IMR-90 (cell line): ENCODE measurements at regions not wholly inside any gene's neighbourhood (a gene's known extent, or its start where the extent isn't known, plus 50 kb on each side); places are given as distances from the start of the nearest gene placed in this dataset.

Experiments
- ATAC-seq: fragments of 200-7000 bp; cut with Tn5 transposase; 2 replicates; pipeline ENCODE4 v1.9.1; 2020; ENCODE audit warnings: low read depth, mild to moderate bottlenecking, moderate library complexity
- BruUV-seq: library from RNA; stranded (reverse); fragments of 400-500 nt; replicated peaks from 2 replicates; lab custom pipeline; 2021; lab: Mats Ljungman, UMichigan
- CTCF ChIA-PET: fragments of 300-600 bp; formaldehyde crosslinking; extraction: SDS; loops from one replicate; lab custom pipeline; 2021; ENCODE audit warnings: antibody characterized with exemption; lab: Yijun Ruan, JAX
- POLR2A ChIA-PET: fragments of 300-600 bp; sonication (Branson Sonifier 250); formaldehyde crosslinking; loops from one replicate; lab custom pipeline; 2022; ENCODE audit warnings: antibody characterized with exemption; ENCODE audit not compliant: unreplicated experiment; lab: Charles Lee
- DNase-seq: peaks from one replicate; pipeline ENCODE4 v3.0.0; 2013
- H2AFZ ChIP-seq: replicated peaks from 2 replicates; pipeline ENCODE3; 2013; ENCODE audit warnings: low read length, mild to moderate bottlenecking; ENCODE audit not compliant: poor library complexity
- H2AK5ac ChIP-seq: 2 replicates; pipeline ENCODE4 v1.6.1; 2013; ENCODE audit warnings: low read depth, low read length, inconsistent platforms
- H2AK9ac ChIP-seq: replicated peaks from 2 replicates; pipeline ENCODE3; 2013; ENCODE audit warnings: mild to moderate bottlenecking, low read depth, low read length, moderate library complexity; ENCODE audit not compliant: poor library complexity
- H2BK120ac ChIP-seq: 2 replicates; pipeline ENCODE4 v1.6.1; 2013; ENCODE audit warnings: low read depth, low read length, inconsistent platforms
- H2BK15ac ChIP-seq: 3 replicates; pipeline ENCODE4 v1.6.1; 2013; ENCODE audit warnings: low read depth, low read length, inconsistent platforms
- H2BK20ac ChIP-seq: 2 replicates; pipeline ENCODE4 v1.6.1; 2013; ENCODE audit warnings: low read depth, mild to moderate bottlenecking, inconsistent platforms, low read length, moderate library complexity
- H2BK5ac ChIP-seq: 2 replicates; pipeline ENCODE4 v1.6.1; 2013; ENCODE audit warnings: mild to moderate bottlenecking, low read depth, low read length, inconsistent platforms; ENCODE audit not compliant: poor library complexity, severe bottlenecking
- H3K14ac ChIP-seq: replicated peaks from 2 replicates; pipeline ENCODE4 v1.6.1; 2013; ENCODE audit warnings: low read depth, low read length, inconsistent platforms
- H3K18ac ChIP-seq: 2 replicates; pipeline ENCODE4 v1.6.1; 2013; ENCODE audit warnings: low read depth, low read length, control low read depth
- H3K23ac ChIP-seq: 2 replicates; pipeline ENCODE4 v1.6.1; 2013; ENCODE audit warnings: low read depth, low read length, inconsistent platforms
- H3K27ac ChIP-seq: 2 replicates; pipeline ENCODE4 v1.5.1; 2013; ENCODE audit warnings: mild to moderate bottlenecking, control low read depth, low read length; ENCODE audit not compliant: insufficient read depth
- H3K27me3 ChIP-seq: 2 replicates; pipeline ENCODE4 v1.6.1; 2013; ENCODE audit warnings: low read length; ENCODE audit not compliant: control insufficient read depth, insufficient read depth
- H3K36me3 ChIP-seq: 2 replicates; pipeline ENCODE4 v1.6.1; 2013; ENCODE audit warnings: low read length, mixed read lengths; ENCODE audit not compliant: control insufficient read depth, insufficient read depth
- H3K4ac ChIP-seq: 2 replicates; pipeline ENCODE4 v1.6.1; 2013; ENCODE audit warnings: low read depth, low read length, inconsistent platforms
- H3K4me1 ChIP-seq: 2 replicates; pipeline ENCODE4 v1.6.1; 2013; ENCODE audit warnings: low read length, mixed read lengths; ENCODE audit not compliant: control insufficient read depth, insufficient read depth
- H3K4me2 ChIP-seq: 2 replicates; pipeline ENCODE4 v1.6.1; 2013; ENCODE audit warnings: low read depth, mild to moderate bottlenecking, control low read depth, low read length, moderate library complexity
- H3K4me3 ChIP-seq: 2 replicates; pipeline ENCODE4 v1.5.1; 2013; ENCODE audit warnings: low read depth, mild to moderate bottlenecking, control low read depth, low read length, moderate library complexity; ENCODE audit not compliant: insufficient read depth
- H3K56ac ChIP-seq: 2 replicates; pipeline ENCODE4 v1.6.1; 2013; ENCODE audit warnings: low read length, inconsistent platforms; ENCODE audit not compliant: insufficient read depth; ENCODE audit errors: extremely low read depth
- H3K79me1 ChIP-seq, 2 experiments: 2 replicates each; pipeline ENCODE4 v1.6.1; 2013; ENCODE audit warnings: low read length in 2 of 2, inconsistent platforms in 1 of 2, low read depth in 1 of 2
- H3K9ac ChIP-seq: 2 replicates; pipeline ENCODE4 v1.6.1; 2013; ENCODE audit warnings: low read depth, low read length, control low read depth
- H3K9me1 ChIP-seq: 2 replicates; pipeline ENCODE4 v1.6.1; 2013; ENCODE audit warnings: low read length, inconsistent platforms; ENCODE audit not compliant: insufficient read depth
- H3K9me3 ChIP-seq: 2 replicates; pipeline ENCODE4 v1.6.1; 2013; ENCODE audit warnings: low read length; ENCODE audit not compliant: control insufficient read depth, insufficient read depth
- H4K20me1 ChIP-seq: 2 replicates; pipeline ENCODE4 v1.6.1; 2013; ENCODE audit warnings: low read length, inconsistent platforms; ENCODE audit not compliant: insufficient read depth
- H4K5ac ChIP-seq: 2 replicates; pipeline ENCODE4 v1.6.1; 2013; ENCODE audit warnings: mild to moderate bottlenecking, low read depth, low read length, control low read depth
- H4K8ac ChIP-seq, 2 experiments: 2 replicates each; pipeline ENCODE4 v1.6.1; 2013; ENCODE audit warnings: low read depth in 2 of 2, low read length in 2 of 2, control low read depth in 1 of 2, inconsistent platforms in 1 of 2
- H4K91ac ChIP-seq: 2 replicates; pipeline ENCODE4 v1.6.1; 2013; ENCODE audit warnings: low read depth, low read length, inconsistent platforms; ENCODE audit not compliant: insufficient read depth
- BHLHE40 ChIP-seq: fragments of 150-350 bp; IDR thresholded peaks from 2 replicates; pipeline ENCODE4 v1.6.1; 2016; ENCODE audit warnings: mild to moderate bottlenecking, low read depth, low read length
- CHD1 ChIP-seq: IDR thresholded peaks from 2 replicates; pipeline ENCODE4 v1.6.1; 2012; ENCODE audit warnings: low read depth, low read length, improper control_type of control experiment
- CTCF ChIP-seq: conservative IDR thresholded peaks from 2 replicates; pipeline ENCODE4 v1.5.1; 2012; ENCODE audit warnings: mild to moderate bottlenecking, low read depth, low read length, improper control_type of control experiment
- FOS ChIP-seq: fragments of 150-350 bp; IDR thresholded peaks from 2 replicates; pipeline ENCODE4 v1.6.1; 2016; ENCODE audit warnings: low read depth, low read length
- MAFK ChIP-seq: IDR thresholded peaks from 2 replicates; pipeline ENCODE4 v1.6.1; 2012; ENCODE audit warnings: low read depth, low read length, improper control_type of control experiment
- MAZ ChIP-seq: IDR thresholded peaks from 2 replicates; pipeline ENCODE4 v1.6.1; 2012; ENCODE audit warnings: low read depth, mild to moderate bottlenecking, low read length, improper control_type of control experiment, moderate library complexity, borderline replicate concordance
- MXI1 ChIP-seq: IDR thresholded peaks from 2 replicates; pipeline ENCODE4 v1.6.1; 2012; ENCODE audit warnings: low read depth, mild to moderate bottlenecking, low read length, moderate library complexity, borderline replicate concordance
- NFE2L2 ChIP-seq: fragments of 150-350 bp; IDR thresholded peaks from 2 replicates; pipeline ENCODE4 v1.6.1; 2016; ENCODE audit warnings: low read depth, mild to moderate bottlenecking, low read length
- POLR2A ChIP-seq: IDR thresholded peaks from 2 replicates; pipeline ENCODE4 v1.6.1; 2012; ENCODE audit warnings: mild to moderate bottlenecking, low read depth, low read length
- RAD21 ChIP-seq: IDR thresholded peaks from 2 replicates; pipeline ENCODE4 v1.6.1; 2012; ENCODE audit warnings: low read length, improper control_type of control experiment
- RFX5 ChIP-seq: IDR thresholded peaks from 2 replicates; pipeline ENCODE4 v1.8.0; 2012; ENCODE audit warnings: low read depth, mild to moderate bottlenecking, low read length, moderate library complexity
- SMC3 ChIP-seq: fragments of 150-350 bp; IDR thresholded peaks from 2 replicates; pipeline ENCODE4 v1.6.1; 2016; ENCODE audit warnings: low read depth, mild to moderate bottlenecking, antibody characterized with exemption, low read length, moderate library complexity
- dilution Hi-C: fragments of 300-500 bp; cut with HindIII; formaldehyde crosslinking; loops from one replicate; pipeline ENCODE4 v1.14.3; 2018; ENCODE audit warnings: low sequenced_read_pairs; ENCODE audit not compliant: unreplicated experiment
- in situ Hi-C: fragments of 300-500 bp; cut with MboI; formaldehyde crosslinking; loops from 3 replicates; pipeline ENCODE4 v1.14.3; 2019; ENCODE audit warnings: low sequenced_read_pairs, inconsistent platforms, mixed read lengths
- intact Hi-C: fragments of 100-400 bp; cut with micrococcal nuclease; formaldehyde crosslinking; loops from 2 replicates; pipeline ENCODE4 v1.10.0; 2022

GRCh38 chr6:81979329-81979728 is 226.8 kb upstream of the TENT5A start:
- H3K27me3 ChIP-seq = no peaks in the 10 kb centered on the region
- no peaks in the 10 kb centered on the region for H3K36me3 ChIP-seq
- ChIA-PET CTCF (interaction anchor here (0.6 kb wide), 1 partner anchor 800 kb away, joined by 3 read pairs; no protein-coding TSS in a partner anchor), POLR2A (no interaction called here)
- H2BK20ac ChIP-seq = no peak overlapping the region
- H3K23ac ChIP-seq = no peak overlapping the region
- no peak overlapping the region for H2BK15ac ChIP-seq
- H3K9me1 ChIP-seq = no peaks in the 10 kb centered on the region
- no peak overlapping the region for H4K8ac ChIP-seq
- no peak overlapping the region for H3K9ac ChIP-seq
- H2AK5ac ChIP-seq = no peak overlapping the region
- H4K91ac ChIP-seq = no peak overlapping the region
- no peaks in the 10 kb centered on the region; the same call in 1 of the 2 replicates for H3K4me1 ChIP-seq
- H3K9me3 ChIP-seq = no peaks in the 10 kb centered on the region
- no peak overlapping the region for H2BK120ac ChIP-seq
- no peak overlapping the region for H3K14ac ChIP-seq
- ATAC-seq (no peak), DNase-seq (no peak)
- intact Hi-C loops = no loop called here
- H3K4me3 ChIP-seq = no peak overlapping the region
- no peak overlapping the region for H3K4ac ChIP-seq
- BruUV-seq = no TSS peak
- H3K27ac ChIP-seq = no peak overlapping the region
- no peak overlapping the region for H2AFZ ChIP-seq
- H3K18ac ChIP-seq = no peak overlapping the region
- no peak overlapping the region for H2AK9ac ChIP-seq
- dilution Hi-C loops = no loop called here
- TF ChIP-seq BHLHE40 = no peak
- TF ChIP-seq SMC3 = no peak
- no peak for TF ChIP-seq CHD1
- TF ChIP-seq MAFK = no peak
- no peak for TF ChIP-seq MAZ
- TF ChIP-seq RFX5 = no peak
- no peak for TF ChIP-seq CTCF
- no peak for TF ChIP-seq NFE2L2
- TF ChIP-seq FOS = no peak
- TF ChIP-seq MXI1 = no peak
- no peak for TF ChIP-seq POLR2A
- TF ChIP-seq RAD21 = no peak
- no peaks in the 10 kb centered on the region for H4K20me1 ChIP-seq
- no peaks in the 10 kb centered on the region for H3K79me1 ChIP-seq
- in situ Hi-C loops = no loop called here
- no peak overlapping the region for H3K56ac ChIP-seq
- no peak overlapping the region for H3K4me2 ChIP-seq
- no peak overlapping the region for H4K5ac ChIP-seq
- no peak overlapping the region for H2BK5ac ChIP-seq
